Uterus (tissue), 3 donors: ENCODE measurements at regions not wholly inside any gene's neighbourhood (a gene's known extent, or its start where the extent isn't known, plus 50 kb on each side); places are given as distances from the start of the nearest gene placed in this dataset.

ENCODE experiments used
- DNase-seq, 2 donors: peaks; one replicate each; pipeline ENCODE4 v3.0.0-alpha.2; 2019 to 2020
- H3K27ac ChIP-seq, 2 donors: fragments of 200-600 bp; sonication (generic); 1 replicate in 1 of 2; 2 replicates in 1 of 2; pipeline ENCODE4 v1.5.1; 2016 to 2018
- H3K27me3 ChIP-seq, 2 donors: fragments of 200-600 bp; sonication (generic); one replicate each; pipeline ENCODE4 v1.5.1; 2018 to 2019; ENCODE audit warnings: control low read depth in 1 of 2
- H3K36me3 ChIP-seq, 2 donors: fragments of 200-600 bp; sonication (generic); one replicate each; pipeline ENCODE4 v1.5.1; 2019; ENCODE audit warnings: control low read depth in 1 of 2
- H3K4me1 ChIP-seq, 2 donors: fragments of 200-600 bp; sonication (generic); one replicate each; pipeline ENCODE4 v1.5.1; 2018 to 2019; ENCODE audit warnings: control low read depth in 1 of 2
- H3K4me3 ChIP-seq, 2 donors: fragments of 200-600 bp; sonication (generic); 1 replicate in 1 of 2; 2 replicates in 1 of 2; pipeline ENCODE4 v1.5.1; 2018 to 2019; ENCODE audit warnings: mild to moderate bottlenecking in 1 of 2
- H3K9me3 ChIP-seq, 2 donors: fragments of 200-600 bp; sonication (generic); one replicate each; pipeline ENCODE4 v1.5.1; 2019; ENCODE audit warnings: control low read depth in 1 of 2
- CTCF ChIP-seq, 4 experiments: fragments of 200-600 bp in 2 of 4; fragments of 450-650 bp in 2 of 4; sonication (generic) in 2 of 4; IDR thresholded peaks; one replicate each; pipeline ENCODE4 v1.5.1; 2016 to 2019; ENCODE audit warnings: antibody characterized with exemption in 4 of 4, mild to moderate bottlenecking in 2 of 4, moderate library complexity in 1 of 4
- POLR2A ChIP-seq, 2 donors: fragments of 450-650 bp; IDR thresholded peaks; one replicate each; pipeline ENCODE4 v1.6.1; 2016; ENCODE audit warnings: antibody characterized with exemption in 2 of 2, mild to moderate bottlenecking in 1 of 2, moderate library complexity in 1 of 2
- intact Hi-C: fragments of 100-400 bp; cut with DNase I; formaldehyde crosslinking; loops from one replicate; pipeline ENCODE4 v1.15.1; 2023; ENCODE audit warnings: low total_unique reads
- donor health status: DM: yes; HTN: yes; CAD: no.

GRCh38 chr4:124015766-124016165 lies 619.2 kb downstream of the SPRY1 start:
- no peaks in the 10 kb centered on the region for H3K36me3 ChIP-seq
- no peak for DNase-seq
- no peaks in the 10 kb centered on the region for H3K27me3 ChIP-seq
- H3K4me3 ChIP-seq: no peak overlapping the region
- H3K9me3 ChIP-seq: no peaks in the 10 kb centered on the region
- H3K27ac ChIP-seq: no peak overlapping the region
- H3K4me1 ChIP-seq: no peaks in the 10 kb centered on the region
- TF ChIP-seq CTCF (IDR thresholded peaks at IDR 0.05): no peak
- TF ChIP-seq POLR2A (IDR thresholded peaks at IDR 0.05): no peak
- intact Hi-C loops: no loop called here

DNA sequence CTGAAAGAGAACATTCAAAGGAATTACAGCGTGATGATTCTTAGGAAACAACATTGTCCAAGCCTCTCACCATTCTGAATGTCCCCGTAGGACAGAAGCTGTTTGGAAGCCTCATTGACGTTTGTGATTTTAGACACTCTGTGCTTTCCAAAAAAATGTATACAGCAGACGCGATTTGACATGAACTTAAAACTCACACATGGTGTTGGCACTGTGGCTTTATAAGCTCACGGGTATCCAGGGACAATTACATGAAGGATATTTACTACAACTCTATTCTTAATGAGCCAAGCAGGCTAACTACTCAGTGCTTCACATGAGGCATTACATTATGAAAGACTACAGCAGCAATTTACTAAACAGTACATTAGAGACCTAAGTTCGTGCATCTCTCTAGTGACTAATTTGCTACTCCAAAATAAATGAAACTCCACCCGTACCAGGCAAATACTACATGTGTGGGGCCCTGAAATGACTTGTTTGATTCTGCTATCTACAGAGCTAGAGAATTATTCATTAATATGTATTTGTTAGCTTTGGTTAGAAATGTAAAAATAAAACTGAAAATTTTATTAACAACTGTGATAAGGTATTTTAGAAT lies 620.7 kb downstream of the SPRY1 start:
- TF ChIP-seq CTCF (IDR thresholded peaks at IDR 0.05) (no peak), POLR2A (IDR thresholded peaks at IDR 0.05) (no peak)
- Histone ChIP-seq H3K27ac (no peak overlapping the region), H3K9me3 (no peaks in the 10 kb centered on the region), H3K36me3 (no peaks in the 10 kb centered on the region), H3K4me1 (no peaks in the 10 kb centered on the region), H3K4me3 (no peak overlapping the region), H3K27me3 (no peaks in the 10 kb centered on the region)
- intact Hi-C loops: no loop called here
- DNase-seq: no peak

- TF ChIP-seq CTCF (IDR thresholded peaks at IDR 0.05) (peak in 1 of 4 experiments; percentile 12), POLR2A (IDR thresholded peaks at IDR 0.05) (no peak)
- no peaks in the 10 kb centered on the region for H3K9me3 ChIP-seq
- no peaks in the 10 kb centered on the region for H3K4me1 ChIP-seq
- intact Hi-C loops: no loop called here
- H3K36me3 ChIP-seq: no peaks in the 10 kb centered on the region
- no peaks in the 10 kb centered on the region for H3K27me3 ChIP-seq
- H3K27ac ChIP-seq: peak overlapping the region; percentile 73 to 74
- no peak overlapping the region for H3K4me3 ChIP-seq
- DNase-seq: peak; percentile 49 to 68
Measured at GRCh38 chr4:124018383-124019317, 622.1 kb downstream of the SPRY1 start.

DNA sequence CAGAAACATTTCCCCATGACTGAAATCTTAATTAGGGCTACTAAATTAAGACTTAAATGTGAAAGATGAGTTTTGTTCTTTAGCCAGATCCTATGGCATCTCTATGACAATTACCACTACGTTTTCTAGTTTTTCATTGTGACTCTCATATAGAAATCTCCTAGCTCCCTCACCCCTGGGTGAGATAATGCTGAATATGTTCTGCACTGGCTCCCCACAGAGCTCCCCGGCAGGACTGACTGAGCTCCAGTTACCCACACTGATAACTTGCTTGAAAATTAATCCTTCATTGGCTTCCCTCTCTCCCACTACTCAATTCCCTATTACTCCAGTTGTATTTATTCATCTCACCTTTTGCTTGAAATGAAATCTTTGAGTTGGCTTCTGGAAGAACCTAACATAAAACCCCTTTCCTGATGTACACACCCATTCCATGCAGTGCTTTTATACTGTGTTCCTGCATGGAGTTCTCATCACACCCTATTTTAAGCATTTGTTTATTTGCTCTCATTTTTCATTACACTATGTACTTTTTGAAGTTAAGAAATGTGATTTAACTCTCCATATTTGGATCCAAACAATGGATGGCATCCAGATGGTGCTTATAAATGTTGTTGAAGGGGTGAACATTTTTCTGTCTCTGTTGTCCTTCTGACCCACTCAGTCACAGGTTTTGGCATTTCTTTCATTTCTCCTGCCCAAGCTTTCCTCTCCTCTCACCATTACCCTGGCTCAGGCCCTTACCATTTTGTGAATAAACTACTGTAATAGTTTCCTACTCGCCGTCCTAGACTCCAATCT lies 623.4 kb downstream of the SPRY1 start:
- Histone ChIP-seq H3K27ac (peak overlapping the region; percentile 73 to 74), H3K4me3 (no peak overlapping the region), H3K9me3 (no peaks in the 10 kb centered on the region), H3K4me1 (no peaks in the 10 kb centered on the region), H3K27me3 (no peaks in the 10 kb centered on the region), H3K36me3 (no peaks in the 10 kb centered on the region)
- TF ChIP-seq CTCF (IDR thresholded peaks at IDR 0.05): no peak
- TF ChIP-seq POLR2A (IDR thresholded peaks at IDR 0.05): no peak
- intact Hi-C loops: no loop called here
- no peak for DNase-seq
